Epithelial cell of esophagus (primary cell): ENCODE measurements at regions not wholly inside any gene's neighbourhood (a gene's known extent, or its start where the extent isn't known, plus 50 kb on each side); places are given as distances from the start of the nearest gene placed in this dataset.
"Not testable (repeated sequence)": the region's sequence is repeated elsewhere in the genome, so short reads cannot be mapped to it uniquely, and the experiment has no call there.

Experiments used
- DNase-seq: peaks from one replicate; pipeline ENCODE4 v3.0.0; 2010; ENCODE audit warnings: low read depth
- H3K4me3 ChIP-seq: 2 replicates; pipeline ENCODE4 v1.5.1; 2011; ENCODE audit warnings: mild to moderate bottlenecking, low read length, control low read depth
- TF ChIP-seq, protein P1 (sequence below): IDR thresholded peaks from 2 replicates; pipeline ENCODE4 v1.5.1; 2011; ENCODE audit warnings: low read depth, mild to moderate bottlenecking, low read length, control low read depth, inconsistent platforms; ENCODE audit not compliant: insufficient read depth; ENCODE audit errors: missing control alignments

DNA sequence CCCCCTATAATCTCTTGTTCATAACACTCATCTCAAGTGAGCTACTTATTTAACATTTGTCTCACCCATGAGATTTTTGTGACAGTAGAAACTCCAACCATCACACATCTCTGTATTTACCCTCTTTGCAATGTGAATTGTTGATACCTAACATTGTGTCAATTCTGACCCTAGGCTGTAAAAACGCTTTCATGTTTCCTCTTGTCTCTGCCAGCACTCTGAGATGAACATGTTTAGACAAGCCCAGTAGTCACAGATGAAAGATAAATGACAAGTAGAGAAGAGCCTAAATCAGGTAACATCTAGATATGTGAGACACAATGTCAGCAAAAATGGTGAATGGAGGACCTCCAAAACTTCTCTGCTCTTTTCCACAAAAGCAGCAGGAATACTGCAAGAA is 1254.5 kb upstream of the GOT2 start:
- DNase-seq = peak; percentile 85
- H3K4me3 ChIP-seq = no peak overlapping the region
- TF ChIP-seq, protein P1, sequence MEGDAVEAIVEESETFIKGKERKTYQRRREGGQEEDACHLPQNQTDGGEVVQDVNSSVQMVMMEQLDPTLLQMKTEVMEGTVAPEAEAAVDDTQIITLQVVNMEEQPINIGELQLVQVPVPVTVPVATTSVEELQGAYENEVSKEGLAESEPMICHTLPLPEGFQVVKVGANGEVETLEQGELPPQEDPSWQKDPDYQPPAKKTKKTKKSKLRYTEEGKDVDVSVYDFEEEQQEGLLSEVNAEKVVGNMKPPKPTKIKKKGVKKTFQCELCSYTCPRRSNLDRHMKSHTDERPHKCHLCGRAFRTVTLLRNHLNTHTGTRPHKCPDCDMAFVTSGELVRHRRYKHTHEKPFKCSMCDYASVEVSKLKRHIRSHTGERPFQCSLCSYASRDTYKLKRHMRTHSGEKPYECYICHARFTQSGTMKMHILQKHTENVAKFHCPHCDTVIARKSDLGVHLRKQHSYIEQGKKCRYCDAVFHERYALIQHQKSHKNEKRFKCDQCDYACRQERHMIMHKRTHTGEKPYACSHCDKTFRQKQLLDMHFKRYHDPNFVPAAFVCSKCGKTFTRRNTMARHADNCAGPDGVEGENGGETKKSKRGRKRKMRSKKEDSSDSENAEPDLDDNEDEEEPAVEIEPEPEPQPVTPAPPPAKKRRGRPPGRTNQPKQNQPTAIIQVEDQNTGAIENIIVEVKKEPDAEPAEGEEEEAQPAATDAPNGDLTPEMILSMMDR = no peak

DNA sequence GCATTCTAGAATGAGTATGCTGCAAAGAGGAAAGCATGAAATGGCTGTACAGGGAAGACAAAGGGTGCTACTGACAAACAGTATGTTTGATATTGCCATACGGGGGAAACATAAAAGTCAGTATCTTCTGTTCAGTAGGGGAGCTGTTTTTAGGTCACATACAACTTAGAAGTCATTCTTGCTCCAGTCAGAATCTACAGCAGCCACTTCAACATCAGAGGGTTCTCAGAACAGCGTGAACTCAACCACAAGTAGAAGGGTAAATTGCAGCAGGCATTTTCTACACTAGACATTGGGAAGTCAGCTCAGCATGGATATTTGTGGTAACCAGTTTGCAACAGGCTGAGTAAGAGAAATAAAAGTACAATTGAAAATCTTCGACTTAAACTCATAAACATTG is 1241.8 kb upstream of the GOT2 start:
- TF ChIP-seq, protein P1 = no peak
- no peak for DNase-seq

GRCh38 chr16:59973966-59974365 is 1239.8 kb upstream of the GOT2 start:
- H3K4me3 ChIP-seq = no peak overlapping the region
- peak; percentile 94 for DNase-seq
- TF ChIP-seq, protein P1 = no peak

More for the DNA sequence above, 1241.8 kb upstream of the GOT2 start:
- no peak overlapping the region for H3K4me3 ChIP-seq

DNA sequence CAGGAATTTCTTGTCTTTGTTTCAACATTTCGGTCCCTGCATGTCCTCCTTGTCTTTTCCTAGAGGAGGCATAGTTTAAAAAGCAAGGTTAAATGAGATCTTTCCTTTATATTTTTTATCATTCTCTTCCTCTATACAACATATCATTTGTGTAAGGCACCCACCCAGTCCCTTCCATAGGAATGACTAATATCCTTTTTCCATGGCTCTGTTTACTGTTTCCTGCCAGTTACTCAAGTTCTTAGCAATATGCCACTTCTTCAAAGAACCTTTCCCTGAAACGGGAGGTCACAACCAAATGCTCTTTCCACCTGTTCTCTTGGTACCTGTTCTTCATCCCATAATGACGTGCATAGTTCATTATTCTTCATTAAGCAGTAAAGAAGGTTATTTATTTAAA is 1237.1 kb upstream of the GOT2 start:
- peak; percentile 63 for DNase-seq
- H3K4me3 ChIP-seq = no peak overlapping the region
- TF ChIP-seq, protein P1 = no peak

DNA sequence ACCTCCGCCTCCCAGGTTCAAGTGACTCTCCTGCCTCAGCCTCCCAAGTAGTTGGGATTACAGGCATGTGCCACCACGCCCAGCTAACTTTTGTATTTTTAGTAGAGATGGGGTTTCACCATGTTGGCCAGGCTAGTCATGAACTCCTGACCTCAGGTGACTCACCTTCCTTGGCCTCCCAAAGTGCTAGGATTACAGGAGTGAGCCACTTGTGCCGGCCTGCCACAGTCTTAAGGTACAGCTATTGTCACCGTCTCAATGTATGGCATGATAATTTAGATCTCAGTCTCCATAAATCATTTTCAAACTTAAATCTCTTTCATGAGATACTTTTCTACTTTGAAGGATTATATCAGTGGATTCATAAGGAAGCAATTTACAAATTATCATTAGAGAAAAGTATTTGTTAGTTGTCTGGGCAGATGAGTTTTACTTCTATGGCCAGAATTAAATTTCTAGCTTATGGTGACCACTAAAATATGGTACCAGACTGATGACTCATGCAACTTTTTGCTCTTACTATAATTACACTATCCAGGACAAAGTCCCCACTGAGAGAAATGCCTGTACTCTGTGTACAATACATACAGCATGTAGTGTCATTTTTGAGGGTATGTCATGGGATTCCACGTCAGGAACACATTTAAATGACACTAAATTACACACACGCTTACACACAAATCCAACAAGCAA is 1230.3 kb upstream of the GOT2 start:
- TF ChIP-seq, protein P1 = no peak
- no peak overlapping the region for H3K4me3 ChIP-seq
- peak; percentile 7 for DNase-seq

DNA sequence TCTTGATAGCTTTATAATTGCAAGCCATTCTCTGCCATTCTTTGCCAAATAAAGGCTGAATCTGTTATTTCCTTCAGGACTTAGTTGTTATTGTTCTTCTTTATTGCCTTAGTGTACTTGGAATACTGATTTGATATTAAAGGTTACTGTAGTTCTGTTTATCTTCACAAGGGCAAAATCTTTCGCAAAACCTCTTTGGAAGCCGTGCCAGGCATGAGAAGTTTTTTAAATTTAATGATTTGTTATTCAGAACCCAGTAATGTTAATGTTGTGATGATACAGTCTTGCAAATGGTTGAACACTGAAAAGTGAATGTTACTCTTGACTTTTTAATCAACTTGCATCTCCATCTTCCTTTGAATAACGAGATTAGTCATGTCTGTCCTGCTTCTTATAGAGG is 1225.2 kb upstream of the GOT2 start:
- TF ChIP-seq, protein P1 = no peak
- no peak overlapping the region for H3K4me3 ChIP-seq
- no peak for DNase-seq

GRCh38 chr16:59950431-59950830 is 1216.3 kb upstream of the GOT2 start:
- peak; percentile 65 for DNase-seq
- H3K4me3 ChIP-seq = no peak overlapping the region
- TF ChIP-seq, protein P1 = no peak

DNA sequence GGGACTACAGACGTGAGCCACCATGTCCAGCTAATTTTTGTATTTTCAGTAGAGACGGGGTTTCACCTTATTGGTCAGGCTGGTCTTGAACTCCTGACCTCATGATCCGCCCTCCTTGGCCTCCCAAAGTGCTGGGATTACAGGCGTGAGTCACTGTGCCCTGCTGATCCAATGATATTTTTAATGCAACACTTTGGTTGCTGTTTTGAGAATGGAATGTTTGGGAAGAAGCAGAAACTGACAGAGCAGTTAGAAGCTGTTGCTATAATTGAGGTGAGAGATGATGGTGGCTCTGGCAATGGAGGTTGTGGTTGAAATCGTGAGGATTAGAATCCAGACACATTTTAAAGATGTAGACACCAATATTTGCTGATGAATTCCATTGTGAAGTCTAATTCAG is 1209.9 kb upstream of the GOT2 start:
- not testable (repeated sequence) for H3K4me3 ChIP-seq, DNase-seq
